GM18907 (cell line): ENCODE measurements at regions not wholly inside any gene's neighbourhood (a gene's known extent, or its start where the extent isn't known, plus 50 kb on each side); places are given as distances from the start of the nearest gene placed in this dataset.

Experiments used
- ATAC-seq: cut with Tn5 transposase; IDR thresholded peaks from one replicate; pipeline ENCODE4 v1.9.1; 2021; ENCODE audit warnings: mild to moderate bottlenecking, moderate library complexity; ENCODE audit not compliant: unreplicated experiment

DNA sequence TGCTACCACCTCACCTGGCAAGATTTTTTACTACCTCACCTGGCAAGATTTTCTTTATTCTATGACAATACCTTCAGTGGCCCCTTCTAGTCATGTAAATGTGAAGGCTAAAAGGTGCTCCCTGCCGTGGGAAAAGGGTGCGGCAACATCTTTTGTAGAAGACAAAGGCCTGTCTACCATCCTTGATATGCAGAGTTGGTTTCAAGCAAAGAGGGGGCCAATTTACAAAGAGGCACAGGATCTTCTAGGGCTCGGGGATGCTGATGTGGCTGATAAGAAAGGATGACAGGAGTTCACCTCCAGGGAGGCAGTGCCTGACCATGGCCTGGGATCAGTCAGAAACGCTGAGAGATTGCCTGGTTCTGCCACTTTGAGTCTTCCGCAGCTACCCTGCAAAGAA is 165.4 kb upstream of the SLC1A4 start:
- no peak for ATAC-seq

DNA sequence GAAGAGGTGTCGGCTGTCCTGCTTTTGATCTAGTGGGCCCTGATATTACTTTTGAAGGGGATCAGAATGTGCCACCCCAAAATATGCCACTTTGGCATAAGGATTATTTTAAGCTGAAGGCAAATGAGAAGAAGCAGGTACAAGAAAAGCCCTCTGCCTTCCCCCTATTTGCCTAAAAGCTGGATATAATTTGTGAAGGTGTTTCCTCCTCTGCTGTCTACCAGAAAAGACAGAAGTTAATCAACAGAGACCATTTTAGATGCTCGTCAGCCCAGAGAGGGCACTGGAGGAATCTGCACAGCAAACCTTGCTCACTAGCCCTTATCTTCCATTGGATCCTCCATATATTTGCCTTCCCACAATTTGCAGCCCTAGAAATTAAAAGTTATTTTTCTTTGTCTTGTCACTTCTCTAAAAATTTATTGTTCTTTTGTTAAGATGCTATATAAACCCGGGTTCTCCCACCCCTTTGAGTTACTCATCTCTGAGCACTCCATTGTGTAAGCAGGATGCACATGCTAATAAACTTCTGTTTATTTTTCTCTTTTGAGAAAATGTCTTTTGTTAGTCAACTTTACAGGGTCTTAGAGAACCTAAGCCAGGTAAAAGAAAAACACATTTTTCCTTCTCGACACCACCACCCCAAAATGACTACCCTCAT is 163.2 kb upstream of the SLC1A4 start:
- no peak for ATAC-seq

DNA sequence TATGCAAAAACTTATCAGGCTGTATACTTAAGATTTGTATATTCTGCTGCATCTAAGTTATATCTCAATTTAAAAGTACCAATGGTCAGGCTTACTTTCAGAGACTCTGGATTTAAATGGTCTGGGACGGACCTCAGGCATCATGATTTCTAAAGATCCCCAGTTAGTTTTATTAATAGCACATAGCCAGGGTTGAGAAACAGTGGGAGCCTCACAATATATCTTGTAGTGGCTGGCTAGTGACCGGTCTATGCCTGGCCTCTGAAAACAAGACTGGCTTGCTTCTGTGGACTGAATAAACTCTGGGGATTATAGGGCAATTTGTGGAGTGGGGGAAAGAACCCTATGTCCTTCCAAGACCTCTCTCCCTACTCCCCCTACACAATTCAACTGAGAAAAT is 162.5 kb upstream of the SLC1A4 start:
- ATAC-seq = no peak

DNA sequence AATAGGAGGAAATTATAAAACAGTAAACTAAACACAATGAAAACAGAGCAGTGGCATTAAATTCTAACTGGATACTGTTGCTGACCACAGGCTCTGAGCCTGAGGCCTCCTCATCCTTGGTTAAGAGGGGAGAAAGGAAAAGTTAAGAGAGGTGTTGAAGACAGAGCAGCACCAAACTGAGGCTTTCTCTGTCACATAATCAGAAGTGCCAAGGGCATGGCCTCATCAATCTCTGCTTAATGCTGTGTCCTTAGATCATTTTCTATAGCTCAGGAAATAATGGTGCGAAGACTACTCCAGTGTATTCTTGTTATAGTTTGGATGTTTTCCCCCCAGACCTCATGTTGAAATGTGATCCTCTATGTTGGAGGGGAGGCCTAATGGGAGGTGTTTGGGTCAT is 160.9 kb upstream of the SLC1A4 start:
- no peak for ATAC-seq

DNA sequence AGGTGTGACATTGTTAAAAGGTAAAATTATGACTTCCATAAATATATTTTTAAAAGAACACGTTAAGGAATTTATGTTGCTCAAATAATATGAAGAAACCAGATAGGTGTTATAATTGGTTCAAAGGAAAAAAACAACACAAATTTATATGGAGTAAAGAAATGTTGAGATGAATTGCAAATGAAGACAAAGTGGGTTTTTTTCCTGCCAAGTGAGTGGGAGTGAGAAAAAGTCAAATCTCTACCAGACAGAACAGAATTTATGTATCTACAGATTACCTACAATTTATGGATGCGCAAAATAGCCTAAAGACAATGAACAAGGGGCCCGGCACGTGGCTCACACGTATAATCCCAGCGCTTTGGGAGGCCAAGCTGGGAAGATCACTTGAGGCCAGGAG is 159.7 kb upstream of the SLC1A4 start:
- ATAC-seq = no peak

DNA sequence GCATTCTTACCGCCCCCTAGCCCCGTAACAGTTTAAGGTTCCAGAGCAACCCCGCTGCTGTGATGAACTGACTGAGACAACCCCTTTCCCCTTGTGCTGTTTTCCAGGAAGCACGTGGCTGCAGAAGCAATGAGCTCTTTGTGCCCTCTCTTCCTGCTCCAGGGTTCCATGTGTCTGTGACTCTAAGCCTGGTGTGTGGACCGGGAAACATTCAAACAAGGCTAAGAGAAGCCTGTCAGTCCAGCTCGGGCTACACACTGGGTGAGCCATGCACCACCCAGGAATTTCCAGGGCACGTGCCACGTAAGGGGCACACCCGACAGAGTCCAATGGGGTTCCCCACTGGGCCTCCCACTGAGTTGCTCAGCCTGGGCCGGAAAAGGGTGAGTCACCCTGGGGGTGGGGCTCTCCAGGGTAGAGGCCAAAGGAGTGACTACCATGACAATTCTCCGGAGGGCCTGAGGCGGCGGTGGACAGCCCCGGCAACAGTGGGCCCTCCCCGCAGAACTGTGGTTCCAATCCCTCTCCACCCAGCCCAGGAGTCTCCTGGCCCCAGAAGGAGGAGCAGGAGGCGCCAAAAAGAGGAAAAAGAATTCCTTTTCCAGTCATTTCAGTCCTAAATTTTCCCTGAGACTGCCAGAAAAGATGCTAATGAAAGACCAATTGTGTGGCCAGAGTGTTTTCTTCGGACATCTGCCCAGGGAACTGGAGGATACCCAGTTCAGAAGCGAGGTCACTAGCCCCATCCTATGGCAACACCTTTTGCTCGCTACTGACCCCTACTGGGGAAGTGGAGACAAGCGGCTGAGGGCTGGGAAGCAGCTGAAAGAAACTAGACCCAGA is 157.8 kb upstream of the SLC1A4 start:
- peak; percentile 92 for ATAC-seq

DNA sequence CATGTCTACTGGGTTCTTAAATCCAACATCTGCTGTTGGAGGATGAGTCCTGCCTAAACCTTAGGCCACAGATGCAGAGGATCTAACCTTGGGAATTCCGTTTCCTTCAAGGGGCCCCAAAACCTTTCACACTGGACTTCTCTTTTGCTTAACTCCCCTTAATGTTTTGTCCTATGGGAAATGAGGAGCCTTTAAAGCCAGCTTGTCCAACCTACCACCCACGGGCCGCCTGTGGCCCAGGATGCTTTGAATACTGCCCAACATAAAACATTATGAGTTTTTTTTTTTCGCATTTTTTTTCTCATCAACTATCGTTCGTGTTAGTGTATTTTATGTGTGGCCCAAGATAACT is 157.2 kb upstream of the SLC1A4 start:
- ATAC-seq = no peak

DNA sequence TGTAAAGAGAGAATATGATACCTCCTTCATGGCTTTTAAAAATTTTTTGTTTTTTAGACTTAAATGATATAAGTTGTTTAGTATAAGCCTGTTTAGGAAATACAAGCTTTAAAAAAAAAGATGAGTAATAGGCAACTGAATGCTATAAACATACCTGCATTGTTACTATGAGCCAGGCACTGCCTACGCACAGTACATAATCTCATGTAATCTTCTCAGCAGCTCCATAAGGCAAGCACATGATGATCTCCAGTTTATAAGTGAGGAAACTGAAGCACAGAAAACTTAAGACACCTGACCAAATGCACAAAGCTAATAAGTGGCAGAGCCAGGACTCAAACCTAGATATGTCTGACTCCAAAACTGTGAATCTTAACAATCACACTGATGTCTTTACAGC is 156.3 kb upstream of the SLC1A4 start:
- ATAC-seq = no peak

DNA sequence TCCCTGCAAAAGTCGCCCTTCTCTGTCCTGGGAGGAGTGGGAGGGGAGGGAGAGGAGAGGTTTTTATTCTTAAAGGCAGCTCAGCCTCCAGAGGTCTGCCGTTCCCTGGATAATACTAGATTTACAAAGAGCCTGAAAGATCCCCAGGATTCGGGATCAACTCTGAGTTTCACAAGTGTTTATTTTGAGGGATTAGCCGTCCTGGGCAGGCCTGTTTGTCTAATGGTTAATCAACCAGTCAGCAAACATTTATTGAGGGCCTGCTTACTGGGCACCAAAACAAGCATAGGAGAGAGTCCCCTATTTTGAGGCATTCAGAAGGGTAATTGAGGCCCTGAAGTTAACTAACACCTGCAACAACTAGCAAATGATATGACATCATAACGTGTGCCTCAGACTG is 152.6 kb upstream of the SLC1A4 start:
- no peak for ATAC-seq

DNA sequence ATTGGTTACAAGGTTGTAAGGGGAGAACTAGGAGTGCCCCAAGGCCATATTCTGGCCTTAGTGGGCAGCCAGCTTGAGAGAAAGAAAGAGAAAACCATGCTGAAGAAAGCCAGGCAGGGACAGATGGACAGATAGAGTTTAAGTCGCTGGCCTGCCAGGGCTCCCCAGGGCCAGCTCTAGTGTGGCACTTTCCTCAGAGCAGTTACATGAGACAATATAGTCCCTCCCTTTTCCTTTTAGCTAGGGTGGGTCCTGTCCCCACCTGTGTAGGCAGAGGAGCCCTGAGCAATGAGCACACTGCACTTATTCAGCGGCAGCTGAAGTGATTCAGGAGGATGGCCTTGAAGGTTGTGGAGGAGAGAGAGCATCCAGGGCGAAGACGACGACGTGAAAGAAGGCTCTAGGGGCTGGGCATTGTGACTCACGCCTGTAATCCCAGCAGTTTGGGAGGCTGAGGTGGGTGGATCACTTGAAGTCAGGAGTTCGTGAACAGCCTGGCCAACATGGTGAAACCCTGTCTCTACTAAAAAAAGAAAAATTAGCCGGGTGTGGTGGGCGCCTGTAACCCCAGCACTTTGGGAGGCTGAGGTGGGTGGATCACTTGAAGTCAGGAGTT is 152.0 kb upstream of the SLC1A4 start:
- ATAC-seq = no peak

DNA sequence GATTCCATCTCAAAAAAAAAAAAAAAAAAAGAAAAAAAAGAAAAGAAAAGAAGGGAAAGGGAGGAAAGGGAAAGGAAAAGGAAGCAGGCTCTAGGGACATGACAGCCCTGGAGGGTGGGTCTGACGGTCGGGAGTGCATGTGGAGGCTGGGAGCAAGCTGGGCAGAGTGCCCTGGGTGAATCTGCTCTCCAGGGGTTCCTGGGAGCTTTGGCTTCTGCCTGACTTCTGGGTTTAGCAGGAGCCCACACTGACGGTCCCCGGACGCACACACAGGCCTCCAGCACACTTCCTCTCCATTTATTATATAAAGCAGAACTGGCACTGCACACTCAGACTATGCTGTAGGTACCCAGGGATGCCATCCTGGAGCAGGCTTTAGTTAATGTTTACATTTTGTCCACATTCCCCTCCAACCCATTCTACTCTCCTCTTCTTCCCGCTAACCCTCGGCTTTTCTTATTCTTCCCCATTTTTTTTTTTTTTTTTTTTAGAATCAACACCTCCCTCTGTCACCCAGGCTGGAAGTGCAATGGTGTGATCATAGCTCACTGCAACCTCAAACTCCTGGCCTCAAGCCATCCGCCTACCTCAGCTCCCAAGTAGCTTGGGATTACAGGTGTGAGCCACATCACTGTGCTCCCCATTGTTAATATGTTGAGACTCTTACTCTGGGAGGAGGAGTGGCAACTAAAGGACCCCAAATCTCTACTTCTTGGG is 151.1 kb upstream of the SLC1A4 start:
- no peak for ATAC-seq

DNA sequence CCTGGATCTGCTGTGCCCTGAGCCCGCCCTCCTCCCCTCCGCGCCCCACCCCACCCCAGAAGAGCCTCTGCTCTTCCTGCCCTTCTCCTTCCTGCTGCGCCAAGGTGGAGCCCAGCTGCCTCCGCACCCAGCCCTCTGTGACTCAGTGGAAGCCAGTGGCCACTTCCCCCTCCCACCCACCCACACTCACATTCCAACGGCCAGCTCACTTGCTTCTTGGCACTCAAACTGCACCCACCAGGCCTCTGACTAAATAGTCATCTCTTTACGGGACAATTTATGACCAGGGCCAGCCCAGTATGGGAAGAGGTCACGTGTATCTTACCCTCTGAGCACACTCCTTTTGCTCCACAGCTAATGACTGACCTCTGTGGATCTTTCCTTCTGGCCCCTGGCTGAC is 150.4 kb upstream of the SLC1A4 start:
- no peak for ATAC-seq

DNA sequence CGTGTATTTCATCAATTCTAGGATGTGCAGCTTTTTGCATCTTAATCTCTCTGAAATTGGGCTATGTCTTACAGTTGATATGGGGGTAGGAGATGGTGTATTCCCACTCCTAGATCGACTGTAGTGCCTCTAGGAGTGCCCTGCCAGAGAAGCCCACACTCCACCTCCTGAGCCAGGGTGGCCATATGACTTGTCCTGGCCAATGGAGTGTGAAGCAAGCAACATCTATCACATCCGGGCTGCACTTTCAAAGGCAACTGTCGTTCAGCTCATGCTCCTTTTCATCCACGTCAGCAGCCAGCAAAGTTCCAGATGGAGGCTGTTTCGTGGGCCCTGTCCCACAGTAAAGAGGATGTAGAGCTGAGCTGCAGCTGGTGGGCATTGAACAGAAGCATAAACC is 149.4 kb upstream of the SLC1A4 start:
- ATAC-seq = peak; percentile 90

DNA sequence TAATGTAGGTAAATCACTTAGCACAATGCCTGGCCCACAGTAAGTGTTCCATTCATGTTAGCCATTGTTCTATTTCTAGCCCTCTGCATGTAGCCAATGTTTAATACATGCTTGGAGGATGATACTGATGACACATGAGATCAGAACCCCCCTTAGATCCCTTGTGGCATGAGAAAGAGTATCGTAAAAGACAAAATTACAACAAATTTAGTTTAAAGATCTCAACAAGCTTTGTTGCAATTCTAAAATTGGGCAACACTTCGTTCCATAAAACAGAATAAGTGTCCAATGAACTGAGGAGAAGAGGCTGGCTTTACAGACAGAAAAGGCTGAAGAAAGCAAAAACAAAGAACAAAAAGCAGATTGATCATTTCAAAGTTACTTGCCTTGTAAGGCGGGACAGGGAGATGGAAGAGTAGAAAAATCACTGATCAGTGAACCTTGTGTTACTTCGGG is 148.7 kb upstream of the SLC1A4 start:
- ATAC-seq = peak; percentile 14

DNA sequence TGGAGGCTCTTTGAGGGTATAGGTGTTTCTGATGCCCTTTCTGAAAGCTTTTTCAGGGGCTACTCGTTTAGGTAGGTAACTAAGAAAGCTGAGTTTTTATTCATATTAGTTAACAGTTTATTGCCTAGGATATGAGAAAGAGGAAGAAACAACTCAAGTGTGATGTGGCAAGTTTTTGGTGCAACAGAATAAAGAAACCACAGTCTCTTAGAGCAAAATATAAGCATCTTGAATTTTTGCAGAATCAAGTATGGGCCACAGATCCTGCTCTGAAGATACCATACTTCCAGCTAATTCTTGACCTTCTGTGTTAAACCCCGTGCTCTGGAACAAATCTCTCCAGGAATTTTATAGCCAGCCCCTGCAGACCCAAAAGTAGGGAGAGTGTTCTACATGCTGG is 147.7 kb upstream of the SLC1A4 start:
- no peak for ATAC-seq

DNA sequence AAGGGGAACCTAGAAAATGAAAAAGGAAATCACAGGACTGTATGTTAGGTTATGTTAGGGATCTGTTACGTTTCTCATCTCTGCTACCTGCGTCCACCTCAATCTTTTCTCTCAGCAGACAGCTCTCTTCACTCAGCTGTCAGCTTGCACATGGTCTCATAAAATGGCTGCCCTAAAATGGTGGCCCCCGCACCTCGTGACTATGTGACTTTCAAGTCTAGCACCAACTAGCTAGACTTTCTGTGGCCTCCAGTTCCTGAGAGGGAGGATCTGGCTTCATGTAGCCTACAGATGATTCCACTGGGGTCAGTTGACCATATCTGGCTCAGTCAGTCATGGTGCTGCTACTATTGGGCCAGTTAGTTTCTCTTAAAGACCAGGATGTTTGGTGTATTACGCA is 147.2 kb upstream of the SLC1A4 start:
- no peak for ATAC-seq

DNA sequence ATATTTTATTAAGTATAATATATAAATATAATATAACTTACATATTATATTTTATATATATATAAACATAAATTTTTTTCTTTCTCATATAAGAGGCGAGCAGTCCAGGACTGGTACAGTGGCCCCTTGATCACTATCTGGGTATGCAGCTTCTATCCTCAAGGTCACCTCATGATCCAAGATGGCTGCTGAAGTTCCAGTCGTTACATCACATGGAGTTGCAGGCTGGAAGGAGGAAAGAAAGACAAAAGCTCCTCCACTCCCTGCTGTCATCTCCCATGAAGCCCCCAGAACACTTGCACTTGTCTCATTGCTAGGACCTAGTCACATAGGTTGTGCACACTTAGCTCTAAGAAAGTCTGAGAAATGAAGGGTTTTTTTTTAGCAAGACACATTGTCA is 145.1 kb upstream of the SLC1A4 start:
- no peak for ATAC-seq

DNA sequence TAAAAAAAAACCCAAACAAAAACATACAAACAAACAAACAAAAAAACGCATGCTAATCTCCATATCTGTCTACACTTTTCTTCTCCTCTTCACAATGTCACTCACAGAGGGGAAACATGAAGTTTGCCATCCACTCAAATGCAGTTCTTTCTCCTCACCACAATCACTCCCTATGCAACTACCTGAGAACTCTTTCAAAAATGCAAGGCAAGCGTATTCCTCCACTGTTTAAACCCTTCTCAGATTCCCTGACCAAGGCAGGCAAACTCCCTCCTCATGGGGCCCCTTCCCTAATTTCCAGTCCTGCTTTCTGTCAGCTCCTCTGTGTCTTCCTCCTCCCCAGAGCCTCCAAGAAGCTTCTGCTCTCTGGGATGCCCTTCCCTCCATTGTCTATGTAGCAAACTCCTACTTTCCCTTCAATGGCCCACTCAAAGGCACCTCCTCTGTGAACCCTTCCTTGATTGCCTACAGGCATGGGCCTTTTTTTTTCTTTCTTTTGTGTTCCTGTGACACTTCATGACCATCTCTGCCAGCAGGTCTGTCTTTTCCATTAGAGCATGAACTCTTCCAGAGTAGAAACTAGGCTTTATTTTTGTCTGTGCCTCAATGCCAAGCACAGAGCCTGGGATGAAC is 143.8 kb upstream of the SLC1A4 start:
- ATAC-seq = no peak

DNA sequence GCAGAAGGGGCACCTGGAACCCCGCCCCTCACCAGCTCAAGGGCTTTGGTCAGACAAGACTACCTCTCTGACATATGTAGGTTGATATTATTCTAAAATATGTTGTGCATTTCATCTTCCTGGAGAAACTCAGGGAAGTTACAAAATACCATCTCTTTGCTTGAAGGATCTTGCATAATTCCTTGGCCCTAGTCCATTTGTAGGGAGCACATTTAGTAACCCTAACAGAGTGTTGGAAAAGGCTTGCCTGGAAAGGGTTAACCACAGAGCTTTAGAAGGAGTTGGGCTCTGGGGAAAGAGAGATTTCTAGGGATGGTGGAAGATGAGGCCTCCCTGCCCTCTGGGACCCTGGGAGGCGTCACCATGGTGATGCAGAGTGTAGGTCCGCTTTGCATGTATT is 143.0 kb upstream of the SLC1A4 start:
- no peak for ATAC-seq

DNA sequence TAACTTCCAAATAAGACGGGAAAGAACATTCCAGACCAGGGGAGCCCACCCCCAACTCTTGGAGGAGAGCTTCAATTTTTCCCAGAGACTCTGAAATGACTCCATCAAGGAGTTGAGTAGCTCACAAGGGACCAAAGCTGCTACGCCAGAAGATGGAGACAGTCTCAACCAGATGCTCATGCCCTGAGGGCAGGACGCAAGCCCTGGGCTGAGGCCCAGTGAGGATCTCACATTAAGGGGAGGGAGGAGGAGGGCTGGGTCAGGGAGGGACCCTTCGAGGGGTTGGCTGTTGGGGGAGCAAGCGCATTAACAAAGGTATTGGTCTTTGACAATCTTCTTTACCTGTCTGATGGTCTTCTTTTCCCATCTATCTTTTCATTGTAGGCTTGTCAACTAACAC is 141.3 kb upstream of the SLC1A4 start:
- ATAC-seq = no peak

DNA sequence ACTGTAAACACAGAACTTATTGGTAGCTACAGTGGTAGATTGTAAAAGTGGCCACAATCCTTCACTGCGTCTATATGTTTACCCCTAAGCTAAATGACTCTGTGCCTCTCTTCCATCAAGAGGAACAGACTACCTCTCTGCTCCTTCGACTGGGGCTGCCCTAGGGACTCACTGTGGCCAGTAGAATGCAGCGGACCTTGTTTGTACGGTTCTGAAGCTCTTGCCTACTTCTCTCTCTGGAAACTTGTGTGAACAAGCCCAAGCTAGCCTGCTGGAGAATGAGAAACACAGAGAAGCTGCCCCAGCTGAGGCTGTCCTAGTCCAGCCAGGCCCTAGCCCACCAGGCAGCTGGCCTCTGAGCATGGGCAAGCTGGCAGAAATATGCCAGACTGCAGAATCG is 140.8 kb upstream of the SLC1A4 start:
- no peak for ATAC-seq
